Pons (tissue), 1 donor: ENCODE measurements at regions not wholly inside any gene's neighbourhood (a gene's known extent, or its start where the extent isn't known, plus 50 kb on each side); places are given as distances from the start of the nearest gene placed in this dataset.
A peak's percentile ranks its signal among the peaks of the same experiment; 100 is the strongest.

Source experiments
- DNase-seq: peaks from one replicate; pipeline ENCODE4 v3.0.0-alpha.2; 2016; ENCODE audit warnings: low spot score

- DNase-seq = no peak
Measured at GRCh38 chr11:12315024-12315423, 62.3 kb upstream of the PARVA start.

- no peak for DNase-seq
Measured at GRCh38 chr11:12316432-12316831, 60.9 kb upstream of the PARVA start.

- DNase-seq = no peak
Measured at GRCh38 chr11:12318791-12319438, 58.5 kb upstream of the PARVA start.

GRCh38 chr11:12319461-12319951, 57.9 kb upstream of the PARVA start:
- DNase-seq = no peak

- DNase-seq = no peak
Measured at GRCh38 chr11:12319988-12320387, 57.4 kb upstream of the PARVA start.

GRCh38 chr11:12321217-12321937, 56.0 kb upstream of the PARVA start:
- no peak for DNase-seq

- DNase-seq = peak; percentile 43
Measured at GRCh38 chr11:12324585-12324984, 52.8 kb upstream of the PARVA start.
